HG03095 (cell line): ENCODE measurements at regions not wholly inside any gene's neighbourhood (a gene's known extent, or its start where the extent isn't known, plus 50 kb on each side); places are given as distances from the start of the nearest gene placed in this dataset.
"Not testable (repeated sequence)": the region's sequence is repeated elsewhere in the genome, so short reads cannot be mapped to it uniquely, and the experiment has no call there.

Experiments used
- ATAC-seq: cut with Tn5 transposase; IDR thresholded peaks from one replicate; pipeline ENCODE4 v1.9.1; 2021; ENCODE audit warnings: moderate library complexity; ENCODE audit not compliant: unreplicated experiment

GRCh38 chr17:20935740-20936139 is 107.1 kb downstream of the USP22 start:
- ATAC-seq, result no peak

- ATAC-seq, result no peak
These were observed 104.6 kb downstream of the USP22 start for GRCh38 chr17:20938244-20938643.

GRCh38 chr17:20938988-20939615 is 103.7 kb downstream of the USP22 start:
- ATAC-seq, result no peak

- no peak for ATAC-seq
These were observed 100.9 kb downstream of the USP22 start for GRCh38 chr17:20941872-20942271.

- no peak for ATAC-seq
These were observed 98.6 kb downstream of the USP22 start for GRCh38 chr17:20944014-20944865.

- not testable (repeated sequence) for ATAC-seq
These were observed 95.1 kb downstream of the USP22 start for GRCh38 chr17:20947708-20948107.

- no peak for ATAC-seq
These were observed 93.6 kb downstream of the USP22 start for GRCh38 chr17:20948984-20949777.
